ENCODE measurements at regions not wholly inside any gene's neighbourhood (a gene's known extent, or its start where the extent isn't known, plus 50 kb on each side); places are given as distances from the start of the nearest gene placed in this dataset.

- peak; percentile 17 for DNase-seq (ENCODE audit: low spot score)
These were observed 1035.0 kb downstream of the TBC1D22A start for GRCh38 chr22:47797342-47797945.

DNA sequence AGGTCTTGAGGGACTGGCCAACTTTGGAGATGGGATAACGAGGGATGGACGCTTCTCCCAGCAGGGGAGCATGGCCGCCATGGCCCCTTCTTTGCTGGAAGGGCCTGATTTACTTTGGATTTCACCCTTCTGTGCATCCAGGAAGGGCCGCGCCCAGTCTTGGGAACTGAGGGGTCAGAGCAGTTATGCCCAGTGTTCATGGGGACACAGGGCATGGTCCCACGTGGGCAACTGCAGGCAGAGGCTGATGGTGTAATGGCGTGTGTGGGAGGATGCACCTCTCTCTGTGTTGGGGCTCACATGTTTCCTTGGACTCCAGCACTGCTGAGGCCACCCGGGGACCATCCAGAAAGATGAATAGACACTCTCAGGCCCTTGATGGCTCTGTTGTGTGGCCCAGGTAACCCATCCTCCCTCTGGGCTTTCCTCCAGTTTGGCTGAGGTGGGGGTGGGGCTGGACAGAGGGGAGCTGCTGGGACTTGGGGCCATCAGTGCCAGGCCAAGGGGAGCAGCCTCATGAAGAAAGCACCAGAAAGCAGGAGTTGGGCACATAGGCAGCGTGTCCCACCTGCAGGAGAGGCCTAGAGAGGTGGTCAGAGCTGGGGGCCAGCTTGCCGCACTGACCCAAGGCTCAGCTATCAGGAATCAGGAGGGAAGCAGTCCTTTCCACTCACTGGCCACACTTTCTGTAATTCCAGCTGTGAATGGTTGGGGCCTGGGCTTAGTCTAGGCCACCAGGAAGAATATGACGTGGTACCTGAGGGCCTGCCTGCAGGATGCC is 1033.9 kb downstream of the TBC1D22A start:
- peak; percentile 32 for DNase-seq (ENCODE audit: low spot score)

- peak; percentile 32 for DNase-seq (ENCODE audit: low spot score)
These were observed 1033.2 kb downstream of the TBC1D22A start for GRCh38 chr22:47795477-47796127.

DNA sequence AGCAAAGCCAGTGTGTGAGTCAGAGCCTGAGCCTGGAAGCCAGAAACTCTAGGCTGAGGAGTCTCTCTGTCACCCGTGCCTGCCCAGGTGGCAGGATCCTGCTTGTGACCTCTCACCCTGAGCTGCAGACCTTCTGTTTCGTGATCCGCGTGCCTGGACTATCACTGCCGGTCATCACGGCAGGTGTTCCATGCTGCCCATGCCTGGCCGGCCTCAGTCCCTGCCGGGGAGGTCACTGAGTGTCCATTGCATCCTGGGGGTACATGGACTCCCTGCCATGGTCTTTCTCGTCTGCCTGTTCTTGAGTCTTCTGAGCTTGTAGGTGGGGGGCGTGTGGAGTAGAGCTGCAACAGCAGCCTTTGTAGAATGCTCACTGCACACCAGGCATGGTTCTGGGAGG is 1032.4 kb downstream of the TBC1D22A start:
- peak; percentile 19 for DNase-seq (ENCODE audit: low spot score)

DNA sequence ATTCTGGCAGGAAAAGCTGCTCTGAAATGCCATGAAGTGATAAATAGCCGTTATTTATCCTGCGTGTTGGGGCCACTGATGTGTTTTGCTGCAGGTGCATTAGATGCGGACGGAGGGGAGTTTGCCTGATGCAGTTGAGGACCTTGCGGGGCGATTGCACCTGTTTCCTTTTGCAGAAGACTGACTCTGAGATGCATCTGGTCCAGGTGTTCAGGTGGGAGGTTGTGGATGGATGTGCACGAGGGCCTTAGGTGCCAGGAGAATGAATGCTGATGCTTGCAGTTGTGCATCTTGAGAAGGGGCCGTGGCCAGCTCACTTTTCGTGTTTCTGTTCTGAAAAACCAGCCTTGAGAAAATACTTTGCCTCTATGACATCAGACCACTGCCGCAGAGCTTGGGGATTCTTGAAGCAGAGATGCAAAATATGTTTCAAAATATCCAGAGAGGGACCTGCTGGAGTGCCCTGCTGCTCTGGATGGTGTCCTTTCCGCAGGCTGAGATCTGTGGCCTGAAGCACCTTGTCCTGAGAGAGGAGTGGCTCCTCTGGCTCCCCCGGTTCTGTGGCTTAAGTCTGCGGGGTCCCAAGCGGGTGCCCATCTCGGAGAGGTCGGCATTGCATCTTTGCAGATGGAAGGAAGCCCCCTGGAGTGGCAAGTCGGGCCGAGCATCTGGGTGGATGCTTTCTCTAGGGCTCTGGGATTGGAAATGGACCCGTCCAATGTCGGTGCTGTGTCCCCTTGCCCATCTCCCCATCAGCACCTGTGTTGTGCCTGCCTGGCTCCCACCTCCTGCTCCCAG is 1031.1 kb downstream of the TBC1D22A start:
- peak; percentile 26 for DNase-seq (ENCODE audit: low spot score)

DNA sequence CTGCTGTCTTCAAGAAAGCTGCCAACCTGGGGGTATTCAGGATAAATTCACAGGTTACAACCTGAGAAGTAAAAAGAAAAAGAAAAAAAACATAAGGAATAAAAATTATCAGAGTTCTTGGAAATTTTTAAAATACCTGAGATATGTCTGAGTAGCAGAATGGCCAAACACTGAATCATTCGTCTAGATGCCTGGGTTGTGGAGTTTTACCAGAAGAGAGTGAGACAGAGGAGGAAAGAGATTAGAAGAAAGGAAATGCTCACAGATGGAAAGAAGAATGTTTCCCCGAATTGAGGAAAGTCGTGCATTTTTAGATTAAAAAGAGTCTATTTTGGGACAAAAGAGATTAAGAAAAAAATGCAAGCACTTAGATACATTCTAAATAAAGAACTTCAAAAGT is 1026.7 kb downstream of the TBC1D22A start:
- DNase-seq (ENCODE audit: low spot score): no peak

DNA sequence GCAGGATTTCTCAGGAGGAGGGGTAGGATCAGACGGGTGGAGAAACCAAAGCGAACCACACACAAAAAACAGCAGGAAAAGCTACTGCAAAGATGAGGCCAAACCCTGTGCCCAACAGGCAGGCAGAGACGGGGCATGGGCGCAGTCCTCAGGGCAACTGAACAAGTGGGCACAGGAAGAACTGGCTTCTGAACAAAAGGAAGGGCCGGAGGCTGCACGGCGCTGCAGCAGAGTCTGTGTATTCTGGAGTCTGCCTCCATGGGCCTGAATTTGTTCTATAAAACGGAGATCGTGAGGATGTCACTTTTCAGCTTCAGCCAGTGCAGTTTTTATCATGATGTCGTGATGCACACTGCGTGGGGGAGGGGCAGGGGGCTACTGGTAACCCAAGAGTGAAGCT is 1026.0 kb downstream of the TBC1D22A start:
- DNase-seq (ENCODE audit: low spot score): peak; percentile 34

DNA sequence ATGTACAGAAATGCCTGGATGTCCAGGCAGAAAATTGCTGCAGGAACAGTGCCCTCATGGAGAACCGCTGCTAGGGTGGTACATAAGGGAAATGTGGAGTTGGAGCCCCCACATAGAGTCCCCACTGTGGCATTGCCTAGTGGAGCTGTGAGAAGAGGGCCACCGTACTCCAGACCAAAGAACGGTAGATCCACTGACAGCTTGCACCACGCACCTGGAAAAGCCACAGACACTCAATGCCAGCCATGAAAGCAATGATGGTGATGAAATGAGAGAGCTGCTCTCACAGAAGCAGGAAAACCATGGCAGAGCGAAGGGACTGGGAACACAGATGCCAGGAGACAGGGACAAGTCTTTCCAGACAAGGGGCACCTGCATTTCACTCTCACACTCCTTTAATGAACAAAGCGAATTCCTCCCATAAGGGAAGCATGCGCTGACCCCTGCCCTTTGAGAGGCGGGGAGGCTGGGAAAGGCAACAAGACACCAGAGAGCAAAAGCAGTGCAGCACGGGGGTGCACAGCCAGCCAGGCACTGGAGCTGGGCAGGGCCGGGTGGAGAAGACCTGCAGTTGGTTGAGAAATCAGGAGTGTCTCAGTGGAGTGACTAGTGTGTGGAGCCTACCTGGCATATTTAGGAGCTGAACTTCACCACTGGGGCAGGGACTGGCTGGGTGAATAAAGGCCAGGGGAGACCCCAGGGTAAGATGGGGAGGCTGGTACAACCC is 1025.2 kb downstream of the TBC1D22A start:
- DNase-seq (ENCODE audit: low spot score): peak; percentile 43

- DNase-seq (ENCODE audit: low spot score): peak; percentile 36
These were observed 1024.3 kb downstream of the TBC1D22A start for GRCh38 chr22:47786650-47787290.

DNA sequence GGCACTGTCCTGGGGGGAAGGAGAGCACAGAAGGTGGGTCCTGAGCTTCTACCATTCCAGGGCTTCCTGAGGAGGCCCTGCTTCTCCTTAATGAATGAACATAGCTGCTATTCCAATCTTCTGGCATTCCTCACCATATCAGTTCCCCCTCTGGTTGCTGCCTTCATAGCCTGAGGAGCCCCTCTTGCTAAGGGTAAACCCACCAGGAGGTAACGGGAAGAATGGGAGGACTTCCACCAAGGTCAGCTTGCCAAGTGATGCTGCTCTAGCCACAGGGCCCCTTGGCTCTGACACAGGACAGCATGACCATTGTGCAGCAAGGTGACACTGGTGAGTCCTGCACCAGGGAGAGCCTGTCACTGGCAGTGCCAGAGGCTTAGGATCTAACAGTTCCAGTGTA is 1022.5 kb downstream of the TBC1D22A start:
- DNase-seq (ENCODE audit: low spot score): peak; percentile 11

DNA sequence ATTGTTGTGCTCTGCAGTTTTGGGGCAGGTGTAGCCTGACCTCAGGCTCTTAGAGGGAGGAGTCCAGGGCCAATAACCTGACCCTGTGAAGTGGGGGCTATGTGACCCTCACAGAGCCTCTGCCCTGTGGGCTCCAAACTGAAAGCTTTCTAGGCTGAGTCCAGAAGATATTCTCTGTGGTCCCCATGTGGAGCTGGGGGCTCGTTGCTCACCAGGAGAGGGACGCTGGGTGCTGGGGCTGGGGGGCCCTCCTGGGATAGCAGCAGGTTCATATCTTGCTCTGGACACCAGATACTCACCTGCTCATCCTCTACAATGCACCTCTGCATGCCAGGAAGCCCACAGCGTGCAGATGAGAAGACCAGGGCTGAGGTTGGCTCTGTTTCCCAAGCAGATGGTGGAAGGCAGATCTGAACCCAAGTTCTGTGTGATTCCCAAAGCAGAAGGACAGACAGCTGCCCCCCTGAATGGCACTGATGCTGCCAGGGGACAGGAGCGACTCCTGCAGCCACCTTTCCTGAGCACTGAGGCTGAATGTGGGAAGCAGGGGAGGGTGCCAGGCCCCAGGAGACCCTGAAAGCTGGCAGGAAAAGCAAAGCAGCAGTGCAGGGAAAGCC is 1022.0 kb downstream of the TBC1D22A start:
- DNase-seq (ENCODE audit: low spot score): peak; percentile 20

GRCh38 chr22:47783433-47784366 is 1021.2 kb downstream of the TBC1D22A start:
- peak; percentile 42 for DNase-seq (ENCODE audit: low spot score)

DNA sequence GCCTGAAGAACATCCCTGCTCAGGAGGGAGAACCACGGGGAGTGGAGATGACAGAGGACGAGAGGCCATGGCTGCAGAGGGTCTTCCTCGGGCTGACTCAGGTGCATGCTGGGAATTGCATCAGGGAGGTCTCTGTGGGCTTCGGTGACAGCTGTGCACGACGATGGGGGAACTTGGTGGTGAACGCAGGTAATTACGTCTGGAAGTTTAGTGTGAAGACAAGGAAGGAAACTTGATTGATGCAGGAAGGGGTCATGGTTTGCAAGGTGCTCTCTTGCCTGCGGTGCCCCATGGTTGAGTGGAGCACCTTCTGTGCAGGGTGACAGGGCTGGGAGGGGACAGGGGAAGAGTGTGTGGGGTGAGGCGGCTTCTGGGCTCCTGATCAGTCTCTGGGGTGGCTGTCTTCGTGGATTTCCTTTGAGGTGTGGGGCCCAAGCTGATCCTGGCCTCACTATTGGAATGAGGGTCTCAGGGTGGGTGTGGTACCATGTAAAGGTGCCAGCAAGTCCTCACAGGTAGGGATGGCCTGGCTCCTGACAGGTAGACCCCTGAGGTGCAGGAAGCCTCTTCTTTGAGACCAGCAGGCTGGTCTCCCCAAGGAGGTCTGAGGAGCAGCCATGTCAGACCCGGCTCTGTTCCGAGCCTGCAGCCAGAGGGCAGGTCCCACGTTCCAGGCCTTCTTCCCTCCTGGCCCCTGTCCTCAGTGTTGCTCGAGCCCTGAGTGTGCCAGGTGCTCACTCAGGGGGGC is 1020.1 kb downstream of the TBC1D22A start:
- DNase-seq (ENCODE audit: low spot score): peak; percentile 18

DNA sequence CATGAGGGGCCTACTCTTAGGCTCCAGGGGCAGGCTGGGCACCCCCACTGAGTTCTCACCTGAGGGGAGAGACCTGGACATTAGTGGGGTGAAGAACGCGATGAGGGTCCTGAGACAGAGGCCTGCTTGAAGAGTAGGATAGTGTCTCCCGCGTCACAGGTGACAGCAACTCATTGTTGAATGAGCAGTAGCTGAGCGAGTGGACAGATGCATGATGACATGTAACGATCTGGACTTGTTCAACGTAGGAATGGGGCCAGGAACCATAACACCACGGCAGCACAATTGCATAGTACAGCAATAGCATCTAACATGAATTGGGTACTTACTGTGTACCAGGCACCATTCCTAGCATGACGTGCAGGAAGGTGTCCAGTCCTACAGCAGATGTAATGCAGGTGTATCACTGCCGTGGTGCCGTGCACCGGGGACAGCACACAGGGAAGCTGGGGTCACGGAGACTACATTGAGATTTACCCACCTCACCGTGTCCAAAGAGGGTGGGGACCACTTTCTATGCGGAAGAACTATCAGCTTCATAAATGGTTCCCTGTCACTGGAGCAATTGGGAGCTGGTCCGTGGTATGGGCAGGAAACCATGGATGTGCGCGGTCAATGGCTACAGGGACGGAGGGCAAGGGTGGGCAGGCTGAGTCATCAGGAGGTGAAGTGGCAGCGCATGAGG is 1019.1 kb downstream of the TBC1D22A start:
- peak; percentile 23 for DNase-seq (ENCODE audit: low spot score)

DNA sequence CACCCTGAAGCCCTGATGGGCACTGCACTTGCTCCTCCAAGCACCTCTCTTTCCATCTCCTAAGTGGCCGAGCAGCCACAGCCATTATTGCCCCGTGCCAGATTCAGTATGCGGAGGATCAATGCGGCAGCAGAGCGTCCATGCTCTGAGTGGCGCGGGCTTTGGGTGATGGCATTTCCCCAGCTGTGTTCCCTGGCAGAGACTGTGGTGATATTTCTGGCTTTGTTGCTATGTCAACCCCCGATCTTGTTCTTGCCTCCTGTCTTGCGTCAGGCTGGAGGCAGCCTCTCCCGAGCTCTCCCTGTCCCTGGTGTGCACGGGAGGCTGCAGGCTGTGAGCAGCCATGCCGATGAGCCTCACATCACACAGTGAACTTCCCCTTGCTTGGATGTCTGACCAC is 1018.6 kb downstream of the TBC1D22A start:
- DNase-seq (ENCODE audit: low spot score): no peak

DNA sequence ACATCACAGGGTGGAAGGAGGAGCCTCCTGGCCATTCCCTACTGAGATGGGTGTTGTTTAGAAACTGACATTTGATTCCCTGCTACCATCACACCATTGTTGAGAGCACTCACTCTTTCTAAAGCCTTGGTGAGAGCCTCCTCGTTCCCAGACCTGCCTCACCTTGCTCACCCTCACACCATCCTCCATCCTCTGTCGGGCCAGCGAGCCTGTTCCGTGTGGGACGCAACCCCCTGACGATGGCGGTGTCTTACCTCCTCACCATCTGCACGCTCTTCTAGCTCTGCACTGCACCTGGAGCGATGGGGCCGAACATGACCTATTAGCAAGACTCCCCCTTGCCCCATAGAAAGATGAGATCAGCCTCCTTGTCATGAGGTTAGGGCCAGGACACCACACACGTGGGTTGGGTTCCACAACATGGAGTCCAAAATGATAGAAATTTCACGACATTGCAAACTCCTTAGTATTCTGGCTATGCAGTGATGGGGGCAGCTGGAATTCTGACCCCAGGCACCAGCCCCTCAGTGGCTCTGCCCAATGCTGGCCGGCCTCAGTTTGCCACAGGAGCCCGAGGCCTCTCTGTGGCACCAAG is 1017.9 kb downstream of the TBC1D22A start:
- DNase-seq (ENCODE audit: low spot score): peak; percentile 20

GRCh38 chr22:47779474-47779873 is 1017.0 kb downstream of the TBC1D22A start:
- DNase-seq (ENCODE audit: low spot score): peak; percentile 38

GRCh38 chr22:47778160-47778658 is 1015.8 kb downstream of the TBC1D22A start:
- DNase-seq (ENCODE audit: low spot score): no peak
